ENCODE measurements at regions not wholly inside any gene's neighbourhood (a gene's known extent, or its start where the extent isn't known, plus 50 kb on each side); places are given as distances from the start of the nearest gene placed in this dataset.
A peak's percentile ranks its signal among the peaks of the same experiment; 100 is the strongest.

DNA sequence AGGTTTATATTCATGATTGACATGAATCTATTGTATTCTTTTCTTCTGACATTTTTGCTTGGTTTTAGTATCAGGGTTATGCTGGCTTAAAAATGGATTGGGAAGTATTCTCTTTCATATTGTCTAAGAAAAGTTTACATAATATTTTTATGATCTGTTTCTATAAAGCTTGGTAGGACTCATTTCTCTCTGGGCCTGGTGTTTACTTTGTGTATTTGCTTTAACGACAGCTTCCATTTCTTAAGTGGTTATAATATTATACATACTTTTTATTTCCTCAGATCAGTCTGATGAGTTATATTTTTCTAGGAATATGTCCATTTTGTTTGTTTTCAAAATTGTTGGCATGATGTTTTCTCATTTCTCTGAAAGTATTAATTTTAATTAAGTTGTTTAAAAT lies 117.9 kb upstream of the IL12A start:
- intact Hi-C loops (cut with micrococcal nuclease): loop anchor here (5.0 kb wide), 1 partner anchor 43 kb away; no protein-coding TSS in a partner anchor
- ATAC-seq (no peak), DNase-seq (ENCODE audit: low read depth, low spot score) (no peak)
- BruUV-seq (replicated peaks): no TSS peak
- Histone ChIP-seq H2AFZ (ENCODE audit: low read depth, low read length, poor library complexity, severe bottlenecking) (no peak overlapping the region), H3K27me3 (ENCODE audit: insufficient read depth, low read length) (no peaks in the 10 kb centered on the region), H3K79me2 (ENCODE audit: insufficient read depth, low read length) (no peaks in the 10 kb centered on the region), H3K4me3 (replicated peaks in 1 of 2; ENCODE audit: low read depth in 1 of 2, low read length in 2 of 2) (no peak overlapping the region), H3K27ac (ENCODE audit: low read depth, low read length) (no peak overlapping the region), H3K9me2 (ENCODE audit: insufficient read depth) (no peaks in the 10 kb centered on the region), H3K4me1 (ENCODE audit: control insufficient read depth in 1 of 2, insufficient read depth in 2 of 2, low read length in 2 of 2) (peaks cover 35 to 42% of the 10 kb centered on the region in 2 experiments), H3K9ac (ENCODE audit: low read length) (no peak overlapping the region), H3K36me3 (ENCODE audit: control insufficient read depth in 1 of 2, insufficient read depth in 2 of 2, low read length in 2 of 2) (no peaks in the 10 kb centered on the region), H3K4me2 (ENCODE audit: low read length) (no peak overlapping the region), H3K9me3 (ENCODE audit: control insufficient read depth in 1 of 2, insufficient read depth in 1 of 2, low read depth in 1 of 2, low read length in 2 of 2) (no peaks in the 10 kb centered on the region), H4K20me1 (ENCODE audit: insufficient read depth) (no peaks in the 10 kb centered on the region)
- ChIA-PET RAD21 (ENCODE audit: low non-redundant PET in 1 of 2, low total read pairs in 2 of 2, uncharacterized antibody in 2 of 2, unreplicated experiment in 2 of 2) (no interaction called here), CTCF (no interaction called here), POLR2A (no interaction called here)
- TF ChIP-seq EGR1 (IDR thresholded peaks at IDR 0.05; ENCODE audit: low read depth): no peak
- TF ChIP-seq, protein P1, sequence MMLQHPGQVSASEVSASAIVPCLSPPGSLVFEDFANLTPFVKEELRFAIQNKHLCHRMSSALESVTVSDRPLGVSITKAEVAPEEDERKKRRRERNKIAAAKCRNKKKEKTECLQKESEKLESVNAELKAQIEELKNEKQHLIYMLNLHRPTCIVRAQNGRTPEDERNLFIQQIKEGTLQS (IDR thresholded peaks at IDR 0.05): no peak

DNA sequence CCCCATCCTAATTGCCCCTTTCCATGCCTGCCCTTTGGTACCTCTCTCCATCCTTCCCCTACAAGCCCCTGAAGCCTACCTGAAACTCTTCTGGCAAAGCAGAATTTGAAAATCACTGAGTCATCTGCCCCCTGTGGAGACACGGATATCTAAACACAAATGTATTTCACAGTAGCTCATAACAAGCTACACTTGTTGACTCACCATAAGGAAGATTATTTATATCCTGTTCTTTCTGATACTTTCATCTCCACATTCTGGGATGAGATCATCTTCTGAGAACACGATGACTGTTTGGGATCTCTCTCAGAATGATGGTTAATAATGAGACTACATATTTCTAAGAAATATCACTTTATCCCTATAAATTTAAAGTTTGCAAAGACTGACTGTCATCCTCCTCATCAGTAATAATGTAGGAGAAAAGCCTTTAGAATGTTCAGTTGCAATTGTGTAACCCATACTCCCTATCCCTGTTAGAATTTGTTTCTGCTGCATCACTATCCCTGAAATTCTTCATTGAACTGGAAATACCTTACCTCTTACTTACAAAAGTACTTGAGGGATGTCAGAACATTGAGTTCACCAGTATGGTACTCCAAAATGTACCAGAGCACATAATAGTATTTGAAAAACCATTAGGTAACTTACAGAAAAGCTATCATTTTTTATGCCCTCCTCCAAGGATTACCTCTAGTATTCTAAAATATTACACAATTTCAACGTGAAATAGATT lies 116.1 kb upstream of the IL12A start:
- RAD21 ChIA-PET (ENCODE audit: low non-redundant PET in 1 of 2, low total read pairs in 2 of 2, uncharacterized antibody in 2 of 2, unreplicated experiment in 2 of 2): no interaction called here
- CTCF ChIA-PET: interaction anchor here (1.0 to 2.7 kb wide), 6 partner anchors 12 to 131 kb away, joined by 3 to 16 read pairs (median 5); partner anchors contain the start of gene IL12A
- peak overlapping the region; percentile 55 for H3K4me2 ChIP-seq (ENCODE audit: low read length)
- TF ChIP-seq SIN3A (IDR thresholded peaks at IDR 0.05; ENCODE audit: low read depth) (peak; percentile 67; the same call in 1 of the 2 replicates), FOSL1 (IDR thresholded peaks at IDR 0.05; ENCODE audit: low read depth) (peak; percentile 91), EZH2phosphoT487 (IDR thresholded peaks at IDR 0.05; ENCODE audit: borderline replicate concordance) (no peak), ZFX (IDR thresholded peaks at IDR 0.05) (no peak), JUND (IDR thresholded peaks at IDR 0.05) (peak; percentile 95), CTCF (IDR thresholded peaks at IDR 0.05 in 2 of 3, conservative IDR thresholded peaks at IDR 0.05 in 1 of 3; ENCODE audit: borderline replicate concordance in 1 of 3, insufficient read depth in 1 of 3, low read depth in 2 of 3, low read length in 2 of 3) (no peak), POLR2AphosphoS5 (IDR thresholded peaks at IDR 0.05; ENCODE audit: low read depth, low read length) (peak; percentile 19; the same call in 1 of the 2 replicates), RAD21 (IDR thresholded peaks at IDR 0.05; ENCODE audit: low read depth) (0 out of 2 replicates have a peak, but pooled peaks have one; percentile 22), SRF (IDR thresholded peaks at IDR 0.05; ENCODE audit: low read depth) (peak; percentile 73), YY1 (IDR thresholded peaks at IDR 0.05; ENCODE audit: extremely low read depth, insufficient replicate concordance, low read depth, low read length) (no peak), SP1 (IDR thresholded peaks at IDR 0.05; ENCODE audit: low read depth) (peak; percentile 87), CEBPB (IDR thresholded peaks at IDR 0.05; ENCODE audit: low read depth) (peak; percentile 77), MAX (IDR thresholded peaks at IDR 0.05) (peak; percentile 69)
- TF ChIP-seq, protein P1 (IDR thresholded peaks at IDR 0.05): peak; percentile 74

More for the DNA sequence above, 116.1 kb upstream of the IL12A start:
- POLR2A ChIA-PET: interaction anchor here (1.6 kb wide), 1 partner anchor 12 kb away, joined by 4 read pairs; no protein-coding TSS in a partner anchor
- H3K4me3 ChIP-seq (replicated peaks in 1 of 2; ENCODE audit: low read depth in 1 of 2, low read length in 2 of 2): no peak overlapping the region; a peak in 1 of 4 replicates
- no peaks in the 10 kb centered on the region for H3K27me3 ChIP-seq (ENCODE audit: insufficient read depth, low read length)
- 0 out of 2 replicates have a peak overlapping the region, but pooled peaks have one; percentile 2 for H3K9ac ChIP-seq (ENCODE audit: low read length)
- H3K36me3 ChIP-seq (ENCODE audit: control insufficient read depth in 1 of 2, insufficient read depth in 2 of 2, low read length in 2 of 2): no peaks in the 10 kb centered on the region
- no peaks in the 10 kb centered on the region for H3K79me2 ChIP-seq (ENCODE audit: insufficient read depth, low read length)
- no peaks in the 10 kb centered on the region for H3K9me2 ChIP-seq (ENCODE audit: insufficient read depth)
- intact Hi-C loops (cut with micrococcal nuclease): loop anchor here (5.0 kb wide), 1 partner anchor 45 kb away; no protein-coding TSS in a partner anchor
- no peaks in the 10 kb centered on the region for H3K9me3 ChIP-seq (ENCODE audit: control insufficient read depth in 1 of 2, insufficient read depth in 1 of 2, low read depth in 1 of 2, low read length in 2 of 2)
- no peak overlapping the region for H2AFZ ChIP-seq (ENCODE audit: low read depth, low read length, poor library complexity, severe bottlenecking)
- peak overlapping the region; percentile 19; the same call in 1 of the 2 replicates for H3K27ac ChIP-seq (ENCODE audit: low read depth, low read length)
- peaks cover 23 to 27% of the 10 kb centered on the region in 2 experiments for H3K4me1 ChIP-seq (ENCODE audit: control insufficient read depth in 1 of 2, insufficient read depth in 2 of 2, low read length in 2 of 2)
- H4K20me1 ChIP-seq (ENCODE audit: insufficient read depth): no peaks in the 10 kb centered on the region
- DNase-seq (ENCODE audit: low read depth, low spot score): peak; percentile 86
- no TSS peak for BruUV-seq (replicated peaks)
- ATAC-seq: peak; percentile 91

All from HCT116 (cell line).